Glomerular endothelial cell (primary cell): ENCODE measurements at regions not wholly inside any gene's neighbourhood (a gene's known extent, or its start where the extent isn't known, plus 50 kb on each side); places are given as distances from the start of the nearest gene placed in this dataset.
"Not testable (repeated sequence)": the region's sequence is repeated elsewhere in the genome, so short reads cannot be mapped to it uniquely, and the experiment has no call there.

ENCODE experiments used
- DNase-seq: peaks from one replicate; pipeline ENCODE4 v3.0.0-alpha.2; 2011; ENCODE audit warnings: low read depth, low spot score; ENCODE audit errors: extremely low read depth

GRCh38 chr13:48806522-48806921 lies 152.8 kb downstream of the CYSLTR2 start:
- no peak for DNase-seq

DNA sequence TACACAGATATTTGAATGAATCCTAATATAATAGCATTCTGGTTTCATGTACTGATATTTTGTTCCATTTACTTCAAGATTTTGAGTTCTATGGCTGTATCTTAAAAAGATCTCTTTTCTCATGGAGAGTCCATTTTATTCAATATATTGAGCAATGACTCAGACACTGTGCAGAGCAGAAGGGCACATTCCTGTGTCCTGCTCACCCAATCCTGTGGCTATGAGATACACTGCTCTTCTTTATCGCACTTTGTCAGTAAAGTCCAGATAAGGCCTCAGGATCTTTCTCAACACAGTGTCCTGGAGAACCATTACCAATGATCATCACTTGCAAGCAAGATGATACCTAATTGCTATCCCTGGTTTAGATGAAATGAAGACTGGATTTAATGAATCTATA lies 155.0 kb downstream of the CYSLTR2 start:
- DNase-seq = no peak

DNA sequence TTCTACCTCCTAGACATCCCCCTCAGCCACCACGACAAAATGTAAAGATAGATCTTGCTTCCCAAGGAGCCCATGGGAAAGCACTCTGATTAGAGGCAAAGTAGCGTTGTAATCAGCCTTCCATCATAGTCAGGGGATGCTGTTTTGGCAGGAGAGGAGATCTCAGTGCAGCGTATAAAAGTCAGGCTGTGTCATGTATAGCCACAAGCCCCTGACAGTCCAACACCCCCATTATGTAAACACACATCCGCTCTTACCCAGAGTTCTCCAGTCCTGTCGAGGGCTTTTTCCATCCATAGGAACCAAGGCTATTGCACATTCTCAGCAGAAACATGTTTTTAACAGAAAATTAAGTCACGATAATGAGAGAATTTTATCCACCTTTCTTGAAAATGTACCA lies 156.3 kb downstream of the CYSLTR2 start:
- no peak for DNase-seq

DNA sequence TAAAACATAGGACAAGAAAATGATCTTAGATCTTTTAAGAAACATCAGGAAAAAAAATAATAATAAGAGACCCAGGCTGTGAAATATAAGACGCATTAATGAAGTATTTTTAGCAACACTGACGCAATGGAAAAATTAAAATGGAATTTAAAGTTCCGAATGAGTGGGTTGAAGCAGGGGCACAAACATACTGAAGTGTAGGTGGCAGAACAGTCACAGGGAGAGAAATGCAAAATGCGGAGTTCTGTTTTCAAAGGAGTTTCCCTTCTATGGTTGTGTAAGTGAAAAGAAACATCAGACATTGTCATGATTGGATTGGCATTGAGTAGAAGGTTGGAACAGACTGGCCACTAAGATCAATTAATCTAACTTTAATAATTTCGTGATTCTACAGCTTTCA lies 159.8 kb downstream of the CYSLTR2 start:
- DNase-seq = no peak

DNA sequence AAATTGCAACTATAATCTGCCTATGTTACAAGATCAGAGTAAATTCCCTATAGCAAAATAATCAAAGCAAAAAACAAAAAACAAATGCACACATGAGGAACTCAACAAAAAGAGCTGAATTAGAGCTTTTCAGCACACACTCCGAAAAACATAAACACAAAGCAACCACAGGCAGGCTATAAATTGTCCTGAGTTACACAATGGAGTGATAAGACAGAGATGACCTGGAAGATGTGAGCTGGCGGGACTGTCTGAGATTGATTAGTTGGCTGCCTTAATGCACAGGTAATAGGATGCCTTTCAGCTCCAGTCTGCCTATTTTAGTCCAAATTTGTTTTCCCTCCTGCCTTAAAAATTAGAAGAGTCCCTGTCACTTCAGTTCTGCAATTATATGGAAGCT lies 159.0 kb upstream of the FNDC3A start:
- no peak for DNase-seq

DNA sequence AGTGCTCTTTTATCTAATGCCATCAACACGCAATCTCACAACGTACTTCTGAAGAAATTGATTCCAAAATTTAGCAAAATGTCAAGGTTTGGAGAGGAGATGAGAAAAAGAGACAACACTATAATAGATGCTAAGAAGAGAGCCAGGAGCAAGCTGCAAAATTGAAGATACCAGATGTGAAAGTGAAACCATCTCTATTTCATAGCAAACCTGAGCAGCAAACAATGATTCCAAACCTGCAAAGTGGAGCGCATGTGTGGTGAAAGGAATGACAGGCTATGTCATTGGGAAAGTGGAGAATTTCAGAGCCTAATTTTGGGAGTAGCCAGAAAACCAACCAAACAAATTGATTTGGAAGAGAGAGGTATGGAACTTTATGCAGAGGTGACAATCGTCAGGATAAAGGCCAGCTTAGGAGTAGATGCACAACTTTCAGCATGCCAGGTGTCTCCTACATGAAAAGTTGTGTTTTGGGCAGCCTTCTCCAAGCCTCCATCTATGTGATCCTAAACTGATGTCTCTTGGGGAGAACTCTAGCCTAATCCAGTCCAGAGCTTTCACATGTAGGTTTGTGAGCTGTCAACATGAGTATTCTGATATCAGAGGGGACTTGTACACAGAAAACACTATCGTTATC lies 158.4 kb upstream of the FNDC3A start:
- DNase-seq = no peak

DNA sequence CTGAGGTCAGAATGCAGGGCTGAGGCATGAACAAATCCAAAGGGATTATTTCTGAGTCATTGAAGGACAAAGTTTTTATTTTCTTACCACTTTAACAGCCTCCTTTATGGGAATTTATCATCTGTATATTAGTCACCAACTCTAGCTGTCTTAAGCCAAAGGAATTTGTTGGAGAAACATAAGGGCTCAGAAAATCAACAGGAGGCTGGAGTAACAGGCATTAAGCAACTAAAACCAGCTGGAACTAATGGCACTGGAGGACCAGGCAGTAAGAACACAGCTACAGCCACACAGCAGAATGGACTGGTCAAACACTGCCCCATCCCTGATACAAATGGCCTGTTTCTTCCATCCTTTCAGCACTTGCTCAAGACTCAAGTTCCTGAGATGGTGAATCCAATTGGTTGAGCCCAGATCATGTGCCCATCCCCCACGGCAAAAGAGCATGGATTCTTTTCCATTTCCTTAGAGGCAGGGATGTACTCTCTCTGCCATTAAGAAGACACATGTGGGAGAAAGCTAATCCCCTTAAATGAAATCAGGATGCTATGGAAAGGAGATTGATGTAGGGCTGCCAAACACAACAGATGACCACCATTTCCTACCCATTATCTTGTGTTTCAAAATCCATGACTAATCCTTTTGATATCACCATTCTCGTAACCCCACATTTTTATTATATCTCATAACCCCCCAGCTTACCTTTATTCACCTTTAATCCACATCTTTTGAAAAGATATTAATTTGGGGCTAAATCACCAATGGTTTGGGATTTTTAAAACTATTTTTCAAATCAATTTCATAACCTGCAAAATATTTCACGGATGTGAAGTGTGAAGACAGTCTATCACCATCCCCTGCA lies 157.0 kb upstream of the FNDC3A start:
- DNase-seq = no peak

- no peak for DNase-seq
Measured at GRCh38 chr13:48819376-48819775, 156.3 kb upstream of the FNDC3A start.

DNA sequence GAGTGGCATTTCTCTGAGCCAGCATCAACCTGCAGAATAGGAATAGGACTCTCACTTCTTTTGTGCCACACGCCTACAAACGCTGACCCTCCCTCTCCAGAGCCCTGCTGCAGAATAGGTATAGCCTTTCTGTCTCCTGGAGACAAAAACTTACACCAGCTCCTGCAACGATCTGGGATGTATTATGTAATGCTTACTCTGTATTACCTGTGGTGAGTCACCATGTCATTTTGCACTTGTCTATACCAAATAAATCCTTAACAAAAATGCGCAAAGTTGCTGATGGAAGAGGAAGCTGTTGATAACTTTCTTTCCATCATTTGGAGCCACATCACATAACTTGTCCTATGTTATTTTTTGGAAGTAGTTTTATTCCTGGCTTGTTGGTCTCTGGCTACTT lies 155.8 kb upstream of the FNDC3A start:
- DNase-seq = no peak

DNA sequence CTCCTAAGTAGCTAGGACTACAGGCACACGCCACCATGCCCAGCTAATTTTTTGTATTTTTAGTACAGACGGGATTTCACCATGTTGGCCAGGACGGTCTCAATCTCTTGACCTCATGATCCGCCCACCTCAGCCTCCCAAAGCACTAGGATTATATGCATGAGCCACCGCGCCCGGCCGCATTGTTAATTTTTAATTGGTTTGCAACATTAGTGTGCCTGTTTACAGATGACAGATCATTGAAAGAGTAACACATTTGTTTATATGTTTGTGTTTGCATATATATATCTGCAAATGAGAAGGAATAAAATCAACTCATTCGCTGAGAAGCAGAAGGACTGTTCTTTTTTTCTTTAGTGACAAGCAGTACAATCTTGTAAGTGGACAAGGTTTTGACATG lies 152.2 kb upstream of the FNDC3A start:
- not testable (repeated sequence) for DNase-seq

- no peak for DNase-seq
Measured at GRCh38 chr13:48826039-48826438, 149.7 kb upstream of the FNDC3A start.

DNA sequence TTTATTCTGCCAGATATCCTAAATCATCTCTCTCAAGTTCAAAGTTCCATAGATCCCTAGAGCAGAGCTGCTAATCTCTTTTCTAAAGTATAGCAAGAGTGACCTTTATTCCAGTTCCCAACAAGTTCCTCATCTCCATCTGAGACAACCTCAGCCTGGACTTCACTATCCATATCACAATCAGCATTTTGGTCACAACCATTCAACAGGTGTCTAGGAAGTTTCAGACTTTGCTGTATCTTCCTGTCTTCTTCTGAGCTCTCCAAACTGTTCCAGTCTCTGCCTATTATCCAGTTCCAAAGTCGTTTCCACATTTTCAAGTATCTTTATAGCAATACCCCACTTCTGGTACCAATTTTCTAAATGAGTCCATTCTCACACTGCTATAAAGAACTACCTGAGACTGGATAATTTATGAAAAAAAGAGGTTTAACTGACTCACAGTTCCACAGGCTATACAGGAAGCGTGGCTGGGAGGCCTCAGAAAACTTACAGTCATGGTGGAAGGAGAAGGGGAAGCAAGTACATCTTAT lies 148.7 kb upstream of the FNDC3A start:
- not testable (repeated sequence) for DNase-seq

GRCh38 chr13:48827709-48828108 lies 148.0 kb upstream of the FNDC3A start:
- no peak for DNase-seq

DNA sequence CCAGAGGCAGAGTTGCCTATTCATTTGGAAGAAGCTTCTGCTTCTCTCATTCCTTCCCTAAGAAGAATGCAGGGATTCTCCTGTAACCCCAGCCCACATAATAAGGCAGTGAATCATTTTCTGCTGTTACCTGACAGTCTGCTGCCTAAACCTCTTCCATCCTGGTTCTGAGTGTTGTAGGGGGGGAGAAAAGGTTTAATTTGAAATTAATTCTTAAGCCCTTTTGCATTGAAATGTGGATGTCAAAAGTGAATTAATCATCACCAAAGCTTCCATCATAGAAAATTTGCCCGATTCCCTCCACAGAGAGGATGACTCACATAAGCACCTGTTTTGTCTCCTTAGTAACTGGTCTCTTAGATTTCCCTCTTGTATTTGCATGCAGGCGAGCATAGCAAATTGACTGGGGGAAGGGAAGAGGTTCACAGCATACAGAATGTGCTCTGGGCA lies 146.7 kb upstream of the FNDC3A start:
- DNase-seq = no peak

DNA sequence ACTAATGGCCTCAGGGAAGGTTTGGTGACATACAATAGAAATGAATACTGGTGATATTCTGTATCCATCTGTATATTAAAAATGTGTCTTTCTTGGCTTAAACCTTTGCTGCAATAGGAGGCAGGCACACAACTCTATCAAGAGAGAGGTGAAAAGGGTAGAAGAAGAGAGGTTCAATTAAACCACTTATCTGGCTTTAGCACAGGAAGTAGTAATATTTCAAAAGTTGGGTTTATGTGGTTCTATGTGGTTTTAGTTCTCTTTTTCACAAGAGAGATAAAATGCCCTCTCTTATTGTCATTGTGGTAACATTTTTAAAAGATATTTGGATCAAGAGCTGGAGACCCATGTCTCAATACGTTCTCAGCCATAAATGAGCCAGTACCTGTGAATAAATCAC lies 146.2 kb upstream of the FNDC3A start:
- no peak for DNase-seq

GRCh38 chr13:48831248-48831647 lies 144.5 kb upstream of the FNDC3A start:
- no peak for DNase-seq

- no peak for DNase-seq
Measured at GRCh38 chr13:48833412-48833811, 142.3 kb upstream of the FNDC3A start.

DNA sequence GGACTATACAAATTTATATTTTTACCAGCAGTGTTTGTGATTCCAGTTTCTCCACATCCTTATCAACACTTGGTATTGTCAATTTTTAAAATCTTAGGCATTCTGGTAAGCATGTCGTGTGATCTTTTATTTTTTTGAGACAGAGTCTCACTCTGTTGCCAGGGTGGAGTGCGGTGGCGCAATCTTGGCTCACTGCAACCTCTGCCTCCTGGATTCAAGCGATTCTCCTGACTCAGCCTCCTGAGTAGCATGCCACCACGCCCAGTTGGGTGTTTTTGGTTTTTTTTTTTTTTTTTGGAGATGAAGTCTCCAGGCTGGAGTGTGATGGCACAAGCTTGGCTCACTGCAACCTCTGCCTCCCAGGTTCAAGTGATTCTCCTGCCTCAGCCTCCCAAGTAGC lies 140.4 kb upstream of the FNDC3A start:
- DNase-seq = not testable (repeated sequence)

DNA sequence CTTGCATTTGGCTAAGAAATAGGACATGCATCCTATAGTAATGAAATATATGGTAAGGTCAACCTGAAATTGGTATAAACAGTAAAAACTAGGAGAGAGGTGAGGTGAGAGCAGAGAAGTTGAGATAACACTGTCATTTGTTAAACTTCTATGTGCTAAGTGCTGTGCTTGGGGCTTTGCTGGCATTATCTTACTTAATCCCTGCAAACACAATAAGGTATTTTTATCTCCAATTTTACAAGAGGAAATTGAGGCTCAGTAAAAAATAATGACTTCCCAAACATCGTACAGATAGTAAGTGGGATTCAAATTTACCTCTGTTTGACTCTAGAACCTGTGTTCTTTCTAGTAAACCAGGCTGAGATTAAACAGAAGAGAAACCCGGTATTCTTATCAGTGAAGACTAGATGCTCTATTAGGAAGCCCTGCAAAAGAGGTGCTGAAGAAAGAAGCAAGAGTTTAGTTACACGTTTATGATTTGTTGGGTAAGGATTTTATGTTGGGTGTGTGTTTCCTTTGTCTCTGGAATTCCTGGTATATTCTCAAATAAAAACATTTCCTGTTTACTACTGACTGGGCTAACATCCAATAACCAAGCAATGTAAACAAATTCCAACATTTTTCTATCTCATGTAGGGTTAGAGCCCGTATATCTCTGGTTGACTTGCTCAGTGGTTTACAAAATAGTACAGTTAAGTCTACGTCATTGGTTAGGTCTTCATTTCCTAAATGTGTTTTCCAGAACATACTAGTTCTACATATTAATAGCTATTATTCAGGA lies 137.3 kb upstream of the FNDC3A start:
- DNase-seq = no peak

GRCh38 chr13:48839171-48839570 lies 136.5 kb upstream of the FNDC3A start:
- DNase-seq = no peak

GRCh38 chr13:48840366-48840765 lies 135.3 kb upstream of the FNDC3A start:
- DNase-seq = no peak
